GM19035 (cell line): ENCODE measurements at regions not wholly inside any gene's neighbourhood (a gene's known extent, or its start where the extent isn't known, plus 50 kb on each side); places are given as distances from the start of the nearest gene placed in this dataset.
"Not testable (repeated sequence)": the region's sequence is repeated elsewhere in the genome, so short reads cannot be mapped to it uniquely, and the experiment has no call there.

ENCODE experiments used
- ATAC-seq: cut with Tn5 transposase; IDR thresholded peaks from one replicate; pipeline ENCODE4 v1.9.1; 2021; ENCODE audit not compliant: unreplicated experiment

- ATAC-seq = no peak
These were observed 164.4 kb upstream of the POF1B start for GRCh38 chrX:85543866-85544265.

DNA sequence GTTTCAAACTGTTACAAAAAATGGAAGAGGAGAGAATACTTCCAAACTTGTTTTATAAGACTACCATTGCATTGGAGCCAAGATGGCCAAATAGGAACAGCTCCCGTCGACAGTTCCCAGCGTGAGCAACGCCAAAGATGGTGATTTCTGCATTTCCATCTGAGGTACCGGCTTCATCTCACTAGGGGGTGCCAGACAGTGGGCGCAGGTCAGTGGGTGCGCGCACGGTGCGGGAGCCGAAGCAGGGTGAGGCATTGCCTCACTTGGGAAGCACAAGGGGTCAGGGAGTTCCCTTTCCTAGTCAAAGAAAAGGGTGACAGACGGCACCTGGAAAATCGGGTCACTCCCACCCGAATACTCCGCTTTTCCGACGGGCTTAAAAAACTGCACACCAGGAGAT, 149.7 kb upstream of the POF1B start:
- ATAC-seq = not testable (repeated sequence)

DNA sequence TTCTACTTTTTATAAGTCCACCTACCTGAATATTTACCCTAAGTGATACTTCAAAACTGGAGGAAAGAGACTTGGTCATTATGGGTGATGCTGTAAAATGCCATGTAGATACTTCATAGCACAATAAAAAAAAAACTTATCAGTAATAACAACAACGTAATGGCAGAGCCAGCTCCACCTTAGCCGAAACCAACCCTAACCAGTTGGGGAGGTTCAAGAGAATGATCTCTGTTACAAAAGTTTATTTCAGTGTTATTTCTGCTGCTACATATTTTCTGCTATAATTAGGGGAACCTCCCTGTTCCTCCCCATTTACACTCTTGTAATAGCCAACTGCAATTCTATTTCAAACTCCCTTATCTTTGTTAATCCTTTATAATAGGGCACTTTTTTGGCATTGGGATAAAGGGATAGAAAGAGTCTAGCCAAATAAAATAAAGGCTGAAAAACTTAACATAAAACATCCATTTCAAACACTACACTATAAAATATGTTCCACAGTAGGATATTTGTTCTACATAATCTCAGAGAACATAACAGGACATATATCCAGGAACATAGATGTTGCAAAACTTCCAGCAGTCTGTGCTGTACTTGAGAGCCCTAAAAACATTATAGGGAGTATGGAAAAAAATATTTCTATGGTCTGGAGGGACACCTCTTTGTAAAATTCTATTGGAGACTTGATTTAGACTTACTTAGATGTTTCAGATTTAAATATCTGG, 138.7 kb upstream of the POF1B start:
- ATAC-seq = no peak

DNA sequence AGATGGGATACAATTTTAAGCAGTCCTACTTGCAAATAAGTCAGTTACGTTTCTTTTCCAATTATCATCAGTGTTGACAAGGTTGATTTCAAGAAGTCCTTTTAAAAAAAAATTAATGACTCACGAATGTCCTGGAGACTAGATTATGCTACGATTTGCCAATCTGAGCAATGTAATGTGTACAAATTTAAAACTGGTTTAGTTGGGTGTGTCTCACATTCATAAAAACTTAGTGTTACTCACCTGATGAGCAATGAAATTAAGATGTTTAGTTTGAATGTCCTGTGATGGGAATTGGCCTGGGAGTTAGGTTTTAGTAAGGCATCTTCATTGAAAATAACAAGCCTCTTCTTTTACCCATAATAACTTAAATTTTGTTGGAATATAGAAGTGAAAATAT, 136.7 kb upstream of the POF1B start:
- ATAC-seq = no peak

- ATAC-seq = no peak
These were observed 127.4 kb upstream of the POF1B start for GRCh38 chrX:85506871-85507270.

DNA sequence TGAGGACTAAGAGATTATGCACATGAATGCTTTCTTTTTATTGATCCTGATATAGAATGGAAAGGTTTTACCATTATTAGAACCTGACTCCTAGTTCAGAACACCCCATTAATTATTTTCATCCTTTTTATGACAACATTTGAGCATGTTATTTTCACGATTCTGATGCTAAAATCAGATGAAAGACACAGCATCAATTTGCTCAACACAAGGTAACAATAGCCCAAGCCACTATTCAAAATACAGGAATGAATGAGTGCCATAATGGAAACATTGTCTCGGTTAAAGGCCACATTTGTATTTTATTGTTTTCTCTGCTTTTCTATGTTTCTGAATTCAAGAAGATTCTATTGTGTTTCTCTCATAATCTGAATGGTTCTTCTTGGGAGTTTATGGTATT, 126.3 kb upstream of the POF1B start:
- no peak for ATAC-seq

DNA sequence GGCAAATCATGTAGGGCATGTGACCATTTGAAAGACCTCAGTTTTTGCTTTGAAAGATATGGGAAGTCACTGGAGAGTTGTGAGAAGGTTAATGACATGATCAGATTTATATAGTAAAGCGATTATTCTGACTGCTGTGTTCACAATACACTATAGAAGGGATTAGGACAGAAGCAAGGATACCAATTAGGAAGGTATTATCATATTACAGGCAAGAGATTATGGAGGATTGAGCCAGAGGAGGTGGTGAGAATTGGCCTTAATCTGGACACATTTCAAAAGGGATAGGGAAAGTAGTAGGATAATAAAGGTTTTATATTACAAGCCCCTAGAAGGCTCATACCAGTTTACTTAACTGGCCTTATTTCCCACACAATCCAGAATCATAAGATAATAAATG, 124.9 kb upstream of the POF1B start:
- no peak for ATAC-seq

- ATAC-seq = no peak
These were observed 124.0 kb upstream of the POF1B start for GRCh38 chrX:85503258-85504158.

- ATAC-seq = no peak
These were observed 121.9 kb upstream of the POF1B start for GRCh38 chrX:85501349-85501748.

GRCh38 chrX:85499400-85499799, 119.9 kb upstream of the POF1B start:
- ATAC-seq = no peak

- no peak for ATAC-seq
These were observed 114.4 kb upstream of the POF1B start for GRCh38 chrX:85493821-85494220.

DNA sequence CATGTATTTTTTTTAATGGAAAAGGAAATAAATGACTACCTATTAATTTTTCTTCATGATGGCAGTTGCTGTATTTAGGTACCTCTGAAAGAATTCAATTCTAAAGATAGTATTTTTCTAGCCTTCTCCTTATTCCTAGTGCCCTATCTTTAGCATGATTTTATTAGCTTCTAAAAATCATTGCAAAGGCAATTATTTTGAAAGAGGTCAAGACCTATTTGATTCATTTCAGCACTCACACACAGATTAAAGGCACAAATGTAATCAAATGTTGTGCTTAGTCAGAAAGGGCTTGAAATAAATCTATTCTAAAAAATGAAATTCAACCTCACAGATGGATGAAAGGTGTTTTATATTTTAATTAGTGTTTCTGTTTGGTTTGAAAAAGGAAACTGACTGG, 74.8 kb upstream of the POF1B start:
- ATAC-seq = no peak

DNA sequence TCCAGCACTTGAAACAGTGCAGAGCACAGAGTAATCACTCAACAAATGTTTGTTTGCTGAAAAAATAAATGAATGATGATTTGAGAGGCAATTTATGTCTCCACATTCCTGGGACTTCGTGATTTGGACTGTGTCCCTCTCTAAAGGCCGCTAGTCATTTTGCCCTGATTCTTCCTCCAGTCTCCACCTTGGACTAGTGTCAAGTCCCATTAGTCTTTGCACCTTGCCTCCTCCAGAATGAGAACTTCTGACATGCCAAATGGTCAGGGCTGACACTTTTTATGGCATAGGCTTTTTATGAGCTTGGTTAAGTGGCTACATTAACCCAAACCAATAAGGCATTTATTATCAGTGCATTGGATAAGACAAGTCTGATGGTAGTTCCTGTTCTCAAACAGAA, 65.1 kb upstream of the POF1B start:
- ATAC-seq = no peak
